ENCODE measurements at regions not wholly inside any gene's neighbourhood (a gene's known extent, or its start where the extent isn't known, plus 50 kb on each side); places are given as distances from the start of the nearest gene placed in this dataset.

- TF ChIP-seq, protein P1, sequence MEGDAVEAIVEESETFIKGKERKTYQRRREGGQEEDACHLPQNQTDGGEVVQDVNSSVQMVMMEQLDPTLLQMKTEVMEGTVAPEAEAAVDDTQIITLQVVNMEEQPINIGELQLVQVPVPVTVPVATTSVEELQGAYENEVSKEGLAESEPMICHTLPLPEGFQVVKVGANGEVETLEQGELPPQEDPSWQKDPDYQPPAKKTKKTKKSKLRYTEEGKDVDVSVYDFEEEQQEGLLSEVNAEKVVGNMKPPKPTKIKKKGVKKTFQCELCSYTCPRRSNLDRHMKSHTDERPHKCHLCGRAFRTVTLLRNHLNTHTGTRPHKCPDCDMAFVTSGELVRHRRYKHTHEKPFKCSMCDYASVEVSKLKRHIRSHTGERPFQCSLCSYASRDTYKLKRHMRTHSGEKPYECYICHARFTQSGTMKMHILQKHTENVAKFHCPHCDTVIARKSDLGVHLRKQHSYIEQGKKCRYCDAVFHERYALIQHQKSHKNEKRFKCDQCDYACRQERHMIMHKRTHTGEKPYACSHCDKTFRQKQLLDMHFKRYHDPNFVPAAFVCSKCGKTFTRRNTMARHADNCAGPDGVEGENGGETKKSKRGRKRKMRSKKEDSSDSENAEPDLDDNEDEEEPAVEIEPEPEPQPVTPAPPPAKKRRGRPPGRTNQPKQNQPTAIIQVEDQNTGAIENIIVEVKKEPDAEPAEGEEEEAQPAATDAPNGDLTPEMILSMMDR (IDR thresholded peaks at IDR 0.05; ENCODE audit: poor library complexity, severe bottlenecking) = no peak
- TF ChIP-seq EZH2 (IDR thresholded peaks at IDR 0.05; ENCODE audit: borderline replicate concordance, insufficient read depth, low read length, poor library complexity, severe bottlenecking) = no peak
- TF ChIP-seq TAF1 (IDR thresholded peaks at IDR 0.05; ENCODE audit: low read depth) = no peak
- TF ChIP-seq EP300 (conservative IDR thresholded peaks at IDR 0.05; ENCODE audit: poor library complexity, severe bottlenecking) = no peak
Observed at GRCh38 chr6:106847116-106847515, 127.4 kb downstream of the CD24 start.

Measured in neural cell (in vitro differentiated cells).